NCI-H345 treated with DMSO at 0.1 percent for 48 hours (cell line): ENCODE measurements at regions not wholly inside any gene's neighbourhood (a gene's known extent, or its start where the extent isn't known, plus 50 kb on each side); places are given as distances from the start of the nearest gene placed in this dataset.
A peak's percentile ranks its signal among the peaks of the same experiment; 100 is the strongest.

Experiments used
- DNase-seq: peaks from one replicate; lab custom pipeline; 2025; ENCODE audit not compliant: unreplicated experiment; lab: John Stamatoyannopoulos, UW

DNA sequence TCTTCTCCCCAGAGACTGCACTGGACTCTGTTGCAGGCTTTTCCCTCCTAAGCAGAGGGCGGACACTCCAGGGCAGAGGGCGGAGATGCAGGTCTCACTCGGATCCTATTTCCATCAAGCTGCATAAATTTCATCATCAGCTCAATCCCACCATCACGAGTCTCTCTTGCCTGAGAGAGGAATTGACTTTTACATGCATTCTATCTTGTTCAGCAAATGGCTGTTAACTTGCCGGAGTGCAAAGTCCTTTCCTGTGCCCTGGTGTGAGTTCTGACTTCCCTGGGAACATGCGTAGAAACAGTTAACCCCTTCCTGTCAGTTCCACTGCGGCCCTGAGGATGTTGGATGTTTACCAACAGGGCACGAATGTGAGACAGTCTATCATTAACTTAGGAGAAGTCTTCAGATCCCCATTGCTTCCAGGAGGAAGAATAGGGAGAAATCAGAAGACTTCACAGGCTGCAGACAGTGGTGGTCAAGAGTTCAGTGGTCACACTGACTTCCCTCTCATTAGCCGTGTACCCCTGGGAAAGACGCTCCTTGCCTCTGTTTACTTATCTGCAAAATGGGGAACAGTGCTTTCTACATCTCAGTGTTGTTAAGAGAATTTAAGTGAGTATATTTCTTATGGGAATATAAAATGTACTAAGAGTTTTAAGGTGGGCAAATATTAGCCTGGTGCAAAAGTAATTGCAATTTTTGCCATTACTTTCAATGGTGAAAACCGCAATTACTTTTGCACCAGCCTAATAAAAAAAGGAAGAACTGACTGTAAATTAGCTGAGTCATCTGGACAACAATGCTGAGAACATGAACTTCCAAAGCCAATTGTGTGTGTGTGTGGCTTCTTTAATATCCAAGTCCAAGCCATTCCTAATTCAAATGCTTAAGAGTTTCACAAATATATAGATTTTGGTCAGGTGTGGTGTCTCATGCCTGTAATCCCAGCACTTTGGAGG lies 248.0 kb downstream of the DRD1 start:
- DNase-seq: no peak

- no peak for DNase-seq
Measured at GRCh38 chr5:175181331-175181730, 262.7 kb downstream of the DRD1 start.

DNA sequence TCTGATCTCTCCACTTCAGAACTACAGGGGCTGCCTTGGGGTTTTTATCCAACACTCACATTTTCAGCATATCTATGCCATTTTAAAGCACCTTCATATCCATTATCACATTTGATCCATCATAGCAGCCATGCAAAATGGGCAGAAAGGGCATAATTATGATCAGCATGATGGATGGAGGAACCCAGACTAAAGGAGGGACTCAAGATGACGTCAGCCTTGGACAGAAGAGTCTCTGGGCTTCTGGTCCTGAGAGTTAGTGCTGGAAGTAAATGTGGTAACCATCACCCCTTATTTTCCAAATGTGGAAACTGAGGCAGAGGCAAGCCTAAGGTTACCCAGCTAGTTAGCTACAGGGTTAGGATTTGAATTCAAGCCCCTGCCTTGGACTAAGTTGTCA lies 273.1 kb downstream of the DRD1 start:
- no peak for DNase-seq

DNA sequence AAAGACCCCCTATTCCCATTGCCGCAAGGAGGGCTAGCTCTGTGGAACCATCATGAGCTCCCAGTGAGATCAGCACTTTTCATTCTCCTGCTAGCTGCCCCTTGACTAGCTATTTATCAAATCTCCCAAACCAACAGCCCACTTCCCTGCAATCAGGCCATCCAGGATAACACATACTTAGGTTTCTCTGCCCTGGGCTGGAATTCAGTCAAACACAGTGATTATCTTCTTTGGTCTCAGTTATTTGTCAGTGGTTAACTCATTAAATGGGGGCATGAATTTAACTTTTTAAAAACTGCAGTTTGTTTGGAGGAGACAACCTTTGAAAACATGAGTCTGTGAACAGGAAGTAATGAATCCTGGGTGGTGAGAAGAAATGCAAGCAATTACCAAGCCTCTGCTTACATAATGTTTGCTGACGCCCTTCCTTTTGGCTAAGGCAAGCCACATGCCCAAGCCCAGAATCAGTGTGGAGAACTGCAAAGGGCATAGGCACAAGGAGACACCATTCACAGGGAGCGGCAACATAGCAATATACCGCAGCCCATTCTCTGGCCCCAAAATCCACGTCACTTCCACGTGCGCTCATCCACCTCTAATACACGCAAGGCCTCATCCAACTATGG lies 275.0 kb downstream of the DRD1 start:
- DNase-seq: no peak

DNA sequence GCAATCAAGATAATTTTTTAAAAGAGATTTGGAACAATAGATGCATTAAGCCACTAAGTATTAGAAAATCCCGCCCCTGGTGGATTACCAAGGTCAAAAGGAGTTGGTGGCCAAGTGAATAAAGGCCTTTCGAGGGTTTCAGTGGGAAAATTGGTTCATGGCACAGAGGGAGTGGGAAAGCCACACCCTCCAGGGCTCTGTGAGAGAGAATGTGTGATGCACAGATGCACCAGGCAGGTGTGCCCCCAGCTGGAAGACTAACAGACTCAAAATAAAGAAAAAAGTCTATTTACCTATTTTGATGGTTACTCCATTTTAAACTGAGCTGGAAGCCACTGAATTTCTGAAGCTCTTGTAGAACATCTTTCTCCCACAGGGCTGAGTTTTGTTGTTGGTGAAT lies 278.0 kb downstream of the DRD1 start:
- no peak for DNase-seq

DNA sequence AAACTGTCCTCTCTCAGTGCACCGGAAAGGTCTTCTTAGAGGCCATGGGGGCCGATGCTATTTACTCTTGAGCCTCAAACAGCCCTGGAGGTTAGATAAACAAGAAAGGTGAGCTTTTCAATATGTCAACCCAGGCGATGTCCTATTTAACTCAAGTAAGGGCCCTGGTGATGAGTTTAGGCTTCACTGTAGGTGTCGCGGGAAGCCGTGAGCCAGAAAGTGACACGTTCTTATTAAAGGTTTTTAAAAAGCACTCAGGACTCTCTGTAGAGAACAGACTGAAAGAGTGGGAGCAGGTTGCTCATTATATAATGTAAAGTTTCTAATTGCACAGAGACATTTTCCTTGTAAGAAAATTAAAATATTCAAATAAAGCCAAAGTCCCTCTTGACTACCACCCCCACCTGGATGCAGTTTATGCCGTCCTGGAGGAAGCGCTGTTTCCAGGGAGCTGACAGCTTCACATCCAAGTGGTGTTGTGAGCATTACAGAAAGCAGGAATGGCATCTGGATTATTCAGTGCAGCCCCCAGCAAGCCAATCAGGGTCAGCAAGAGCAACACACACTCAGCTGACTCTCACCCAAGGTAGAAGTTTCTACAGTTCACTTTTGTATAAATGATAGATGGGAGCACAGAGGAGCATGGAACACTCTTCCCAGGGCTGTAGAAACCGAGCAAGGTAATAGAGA lies 280.3 kb downstream of the DRD1 start:
- DNase-seq: no peak

- peak; percentile 85 for DNase-seq
Measured at GRCh38 chr5:175162036-175162435, 281.9 kb downstream of the DRD1 start.

GRCh38 chr5:175159956-175160355 lies 284.0 kb downstream of the DRD1 start:
- no peak for DNase-seq

DNA sequence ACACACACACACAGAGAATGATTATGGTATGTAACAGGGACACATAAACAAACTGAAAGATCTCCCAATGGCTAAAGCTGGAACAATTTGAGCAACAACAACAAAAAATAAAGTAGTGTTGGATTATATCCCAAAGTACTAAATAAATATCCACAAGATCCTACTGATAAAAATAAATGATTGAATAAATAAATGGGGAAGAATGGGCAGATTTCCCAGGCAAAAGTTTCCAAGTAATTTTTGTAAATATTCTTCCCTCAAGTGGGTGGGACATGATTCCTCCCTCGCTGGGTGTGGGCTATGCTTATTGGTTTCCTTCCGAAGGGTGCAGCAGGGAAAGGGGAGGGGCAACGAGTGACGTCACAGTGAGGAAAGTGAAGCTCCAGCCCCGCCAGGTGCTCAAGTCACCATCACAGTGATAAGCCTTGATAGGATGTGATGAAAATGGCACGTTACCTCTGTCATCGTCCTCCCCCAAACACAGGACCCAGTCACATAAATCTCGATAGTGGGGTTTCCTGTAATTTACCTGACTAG lies 295.3 kb downstream of the DRD1 start:
- no peak for DNase-seq

- no peak for DNase-seq
Measured at GRCh38 chr5:175146733-175147132, 297.2 kb downstream of the DRD1 start.

- no peak for DNase-seq
Measured at GRCh38 chr5:175141421-175141820, 302.6 kb downstream of the DRD1 start.

DNA sequence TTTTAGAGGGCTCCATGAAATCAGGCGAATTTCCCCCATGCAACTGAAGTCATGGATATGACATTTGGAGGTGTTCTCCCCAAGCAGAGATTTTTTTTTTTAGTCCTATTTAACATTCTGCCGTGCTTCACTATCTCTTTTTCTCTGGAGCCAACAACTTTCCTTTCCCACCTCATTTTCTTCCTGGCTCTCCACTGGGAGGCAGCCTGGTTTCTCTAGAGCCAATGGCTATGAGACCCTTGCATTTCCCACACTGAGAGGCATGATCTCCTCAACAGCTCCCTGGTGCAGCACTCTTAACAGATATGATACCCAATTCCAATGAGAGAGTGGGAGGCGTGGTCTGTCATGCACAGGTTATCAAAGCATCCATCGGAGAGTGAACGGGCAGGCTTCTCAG lies 310.8 kb downstream of the DRD1 start:
- DNase-seq: no peak

DNA sequence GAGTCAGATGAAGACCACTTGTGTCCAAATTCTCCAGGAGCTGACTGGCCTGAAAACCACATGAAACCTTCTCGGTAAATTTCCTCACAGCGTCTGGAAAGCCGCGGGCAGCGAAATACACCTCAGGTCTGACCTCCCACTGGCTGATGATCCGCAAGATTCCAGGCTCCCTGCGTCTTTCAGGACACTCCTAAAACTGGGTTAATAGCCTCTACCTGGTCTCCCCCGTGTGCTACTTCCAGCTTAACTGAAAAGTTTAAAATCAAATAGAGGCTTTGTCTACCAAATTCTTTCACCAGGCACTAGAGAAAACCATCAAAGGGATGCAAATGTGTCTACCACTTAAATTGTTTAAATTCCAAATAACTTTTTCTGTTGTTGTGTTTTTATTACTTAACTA lies 312.6 kb downstream of the DRD1 start:
- DNase-seq: no peak

GRCh38 chr5:175129619-175130018 lies 314.4 kb downstream of the DRD1 start:
- no peak for DNase-seq

- no peak for DNase-seq
Measured at GRCh38 chr5:175129121-175129520, 314.9 kb downstream of the DRD1 start.

DNA sequence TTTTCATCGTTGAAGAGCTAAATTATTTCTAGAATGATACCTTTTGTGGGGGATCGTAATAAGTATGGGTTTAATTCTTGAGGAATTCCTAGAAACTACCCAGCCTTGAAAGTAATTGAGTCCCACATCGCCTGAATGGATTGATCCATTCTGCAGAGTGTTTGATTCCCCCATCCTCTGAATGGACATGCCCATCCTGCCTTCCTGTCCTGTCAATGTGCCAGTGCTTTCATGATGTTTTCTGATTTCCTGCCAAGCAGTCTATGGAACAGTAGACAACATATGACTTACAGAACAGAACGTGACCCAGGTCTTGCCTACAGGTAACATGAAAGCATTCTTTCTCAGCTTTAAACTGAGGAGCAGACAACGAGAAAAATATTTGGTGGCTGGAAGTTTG lies 319.2 kb downstream of the DRD1 start:
- no peak for DNase-seq

DNA sequence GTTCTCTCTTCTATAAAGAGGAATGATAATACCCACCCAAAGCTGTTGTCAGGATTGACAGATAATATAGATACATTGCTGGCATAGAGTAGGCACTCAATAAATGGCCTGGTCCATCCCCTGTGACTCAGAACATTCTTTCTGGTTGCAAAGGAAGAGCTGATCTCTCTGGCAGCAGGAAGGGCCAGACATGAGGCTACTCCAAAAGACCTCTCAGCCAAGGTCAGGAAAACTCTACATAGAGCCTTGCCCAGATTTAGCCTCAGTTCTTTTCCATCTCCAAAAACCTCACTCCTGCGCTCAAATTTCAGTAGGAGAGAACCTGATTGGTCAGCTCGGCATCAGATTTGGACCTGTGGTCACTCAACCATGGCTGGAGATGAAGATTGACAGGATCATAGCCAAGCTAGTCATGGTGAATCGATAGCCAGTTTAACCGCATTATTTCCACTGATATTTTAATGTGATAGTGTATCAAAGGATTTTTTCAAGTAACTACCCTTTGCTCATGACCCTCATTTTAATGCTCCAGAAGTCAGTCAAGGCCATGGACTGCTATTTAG lies 319.6 kb downstream of the DRD1 start:
- no peak for DNase-seq

DNA sequence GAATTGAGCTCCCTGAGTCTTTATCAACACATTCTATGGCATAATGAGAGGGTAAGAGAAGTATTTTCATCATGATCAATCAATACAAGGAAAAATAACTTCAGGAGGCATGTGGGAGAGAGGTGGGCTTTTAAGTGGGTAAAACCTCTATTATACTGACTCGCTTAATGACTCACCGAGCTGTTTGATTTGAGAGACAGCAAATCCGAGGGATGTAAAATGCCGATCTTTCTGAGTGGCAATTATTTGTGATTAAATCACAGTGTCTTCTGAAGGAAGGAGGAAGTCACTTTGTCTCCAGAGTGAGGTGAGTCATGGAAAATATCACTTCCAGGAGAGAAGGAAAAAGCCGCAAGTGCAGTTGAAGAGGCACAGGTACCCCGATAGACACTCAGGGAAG lies 320.4 kb downstream of the DRD1 start:
- no peak for DNase-seq

DNA sequence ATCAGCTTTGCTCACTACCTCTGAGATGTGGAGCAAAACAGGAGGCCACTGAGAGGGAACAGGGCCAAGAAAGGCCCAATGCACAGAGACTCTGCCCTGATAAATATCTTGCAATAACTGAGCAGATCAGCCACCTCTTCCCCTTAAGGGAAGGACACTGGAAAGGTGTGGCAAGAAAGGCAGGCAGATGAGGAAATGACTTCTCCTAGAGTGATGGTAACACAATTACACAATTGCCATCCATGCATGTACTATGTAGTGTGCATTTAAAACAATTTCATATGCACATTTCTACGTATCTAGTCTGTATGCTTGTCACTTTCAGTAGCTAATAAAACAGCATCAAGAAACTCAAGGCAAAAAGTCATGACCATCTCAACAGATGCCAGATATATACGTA lies 322.5 kb downstream of the DRD1 start:
- DNase-seq: no peak

- no peak for DNase-seq
Measured at GRCh38 chr5:175120412-175120811, 323.6 kb downstream of the DRD1 start.

DNA sequence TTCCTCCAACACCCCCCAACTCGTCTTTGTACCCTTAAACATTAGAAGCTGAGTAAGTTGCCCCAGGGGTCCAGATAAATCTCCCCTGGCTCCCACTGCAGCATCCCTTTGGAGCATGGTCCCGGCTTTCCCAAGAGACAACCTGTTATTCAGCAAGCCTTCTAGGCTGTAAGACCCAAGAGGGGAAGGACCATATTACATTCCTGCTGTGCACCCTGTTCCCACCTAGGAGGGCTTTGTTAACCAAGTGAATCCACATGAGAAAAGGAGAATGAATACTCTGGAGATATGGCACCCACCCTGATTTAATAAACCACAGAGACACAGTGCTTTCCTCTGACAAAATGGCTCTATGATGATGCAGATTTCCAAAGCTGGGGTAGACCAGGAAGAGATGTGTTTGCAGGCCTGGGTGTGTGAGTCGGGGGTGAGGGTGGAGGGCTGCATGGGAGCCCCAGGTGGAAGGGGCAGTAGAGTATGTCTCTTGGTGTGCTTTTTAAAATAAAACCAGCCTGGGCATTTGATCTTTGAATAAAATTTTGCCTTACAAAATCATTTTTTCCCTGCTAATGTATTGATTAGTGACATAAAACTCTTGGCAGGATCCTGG lies 325.2 kb downstream of the DRD1 start:
- no peak for DNase-seq
